ENCODE measurements at regions not wholly inside any gene's neighbourhood (a gene's known extent, or its start where the extent isn't known, plus 50 kb on each side); places are given as distances from the start of the nearest gene placed in this dataset.
A peak's percentile ranks its signal among the peaks of the same experiment; 100 is the strongest.

GRCh38 chr2:168314236-168314635 is 66.8 kb upstream of the STK39 start:
- ChIA-PET POLR2A (ENCODE audit: low non-redundant PET) (no interaction called here), CTCF (no interaction called here)
- DNase-seq (ENCODE audit: low spot score) = no peak

GRCh38 chr2:168315331-168316072 is 68.1 kb upstream of the STK39 start:
- no peak overlapping the region for H3K27ac ChIP-seq
- ChIA-PET POLR2A (ENCODE audit: low non-redundant PET) (no interaction called here), CTCF (interaction anchor here (0.6 kb wide), 1 partner anchor 49 kb away, joined by 3 read pairs; no protein-coding TSS in a partner anchor)
- no peak for DNase-seq (ENCODE audit: low spot score)
- TF ChIP-seq CTCF (conservative IDR thresholded peaks at IDR 0.05; ENCODE audit: low read depth) = no peak

More at GRCh38 chr2:168314236-168314635, 66.8 kb upstream of the STK39 start:
- TF ChIP-seq CTCF (conservative IDR thresholded peaks at IDR 0.05; ENCODE audit: low read depth) = no peak
- H3K27ac ChIP-seq = no peak overlapping the region

- no peak for DNase-seq (ENCODE audit: low spot score)
- no peak for TF ChIP-seq CTCF (conservative IDR thresholded peaks at IDR 0.05; ENCODE audit: low read depth)
- ChIA-PET POLR2A (ENCODE audit: low non-redundant PET) (no interaction called here), CTCF (interaction anchor here (0.6 kb wide), 1 partner anchor 167 kb away, joined by 3 read pairs; no protein-coding TSS in a partner anchor)
- no peak overlapping the region for H3K27ac ChIP-seq
Measured at GRCh38 chr2:168316073-168316440, 68.7 kb upstream of the STK39 start.

- ChIA-PET POLR2A (ENCODE audit: low non-redundant PET) (no interaction called here), CTCF (interaction anchor here (0.6 kb wide), 1 partner anchor 27 kb away, joined by 7 read pairs; no protein-coding TSS in a partner anchor)
- no peak for TF ChIP-seq CTCF (conservative IDR thresholded peaks at IDR 0.05; ENCODE audit: low read depth)
- no peak overlapping the region for H3K27ac ChIP-seq
- DNase-seq (ENCODE audit: low spot score) = no peak
Measured at GRCh38 chr2:168317282-168317681, 69.9 kb upstream of the STK39 start.

- peak; percentile 53 for DNase-seq (ENCODE audit: low spot score)
- ChIA-PET POLR2A (ENCODE audit: low non-redundant PET) (no interaction called here), CTCF (no interaction called here)
- H3K27ac ChIP-seq = no peak overlapping the region
- no peak for TF ChIP-seq CTCF (conservative IDR thresholded peaks at IDR 0.05; ENCODE audit: low read depth)
Measured at GRCh38 chr2:168320267-168320666, 72.9 kb upstream of the STK39 start.

- CTCF ChIA-PET = no interaction called here
- DNase-seq (ENCODE audit: low spot score) = no peak
- POLR2A ChIA-PET (ENCODE audit: low non-redundant PET) = interaction anchor here (0.8 kb wide), 1 partner anchor 24 kb away, joined by 6 read pairs; no protein-coding TSS in a partner anchor
- no peak overlapping the region for H3K27ac ChIP-seq
- TF ChIP-seq CTCF (conservative IDR thresholded peaks at IDR 0.05; ENCODE audit: low read depth) = no peak
Measured at GRCh38 chr2:168322325-168323007, 75.1 kb upstream of the STK39 start.
